GM12865 (cell line): ENCODE measurements at regions not wholly inside any gene's neighbourhood (a gene's known extent, or its start where the extent isn't known, plus 50 kb on each side); places are given as distances from the start of the nearest gene placed in this dataset.
"Not testable (repeated sequence)": the region's sequence is repeated elsewhere in the genome, so short reads cannot be mapped to it uniquely, and the experiment has no call there.

Experiments
- DNase-seq: peaks from one replicate; pipeline ENCODE4 v3.0.0; 2010; ENCODE audit warnings: low read depth
- H3K4me3 ChIP-seq: 2 replicates; pipeline ENCODE4 v1.5.1; 2011; ENCODE audit warnings: mild to moderate bottlenecking, low read depth, low read length, control low read depth
- CTCF ChIP-seq: IDR thresholded peaks from 2 replicates; pipeline ENCODE4 v1.5.1; 2011; ENCODE audit warnings: low read length, control low read depth, low read depth, inconsistent platforms; ENCODE audit not compliant: insufficient read depth; ENCODE audit errors: missing control alignments

- H3K4me3 ChIP-seq: no peak overlapping the region
- DNase-seq: no peak
- TF ChIP-seq CTCF: no peak
Measured at GRCh38 chr5:71929003-71929402, 178.3 kb upstream of the MAP1B start.

- not testable (repeated sequence) for DNase-seq, H3K4me3 ChIP-seq
Measured at GRCh38 chr5:71930554-71930953, 176.7 kb upstream of the MAP1B start.

- H3K4me3 ChIP-seq: no peak overlapping the region
- no peak for TF ChIP-seq CTCF
- no peak for DNase-seq
Measured at GRCh38 chr5:71932131-71932654, 175.1 kb upstream of the MAP1B start.

GRCh38 chr5:71932655-71933338 lies 174.5 kb upstream of the MAP1B start:
- no peak for TF ChIP-seq CTCF
- DNase-seq: no peak
- no peak overlapping the region for H3K4me3 ChIP-seq

- no peak overlapping the region for H3K4me3 ChIP-seq
- no peak for DNase-seq
- no peak for TF ChIP-seq CTCF
Measured at GRCh38 chr5:71934322-71934721, 173.0 kb upstream of the MAP1B start.

- TF ChIP-seq CTCF: no peak
- DNase-seq: no peak
- no peak overlapping the region for H3K4me3 ChIP-seq
Measured at GRCh38 chr5:71937921-71938698, 169.2 kb upstream of the MAP1B start.

GRCh38 chr5:71938895-71939294 lies 168.4 kb upstream of the MAP1B start:
- TF ChIP-seq CTCF: no peak
- no peak overlapping the region for H3K4me3 ChIP-seq
- no peak for DNase-seq
